Fibroblast of skin of left quadriceps (primary cell): ENCODE measurements at regions not wholly inside any gene's neighbourhood (a gene's known extent, or its start where the extent isn't known, plus 50 kb on each side); places are given as distances from the start of the nearest gene placed in this dataset.
A peak's percentile ranks its signal among the peaks of the same experiment; 100 is the strongest.

Source experiments
- DNase-seq, 2 experiments: peaks; one replicate each; pipeline ENCODE4 v3.0.0-alpha.2; 2013; ENCODE audit warnings: low read depth in 2 of 2

DNA sequence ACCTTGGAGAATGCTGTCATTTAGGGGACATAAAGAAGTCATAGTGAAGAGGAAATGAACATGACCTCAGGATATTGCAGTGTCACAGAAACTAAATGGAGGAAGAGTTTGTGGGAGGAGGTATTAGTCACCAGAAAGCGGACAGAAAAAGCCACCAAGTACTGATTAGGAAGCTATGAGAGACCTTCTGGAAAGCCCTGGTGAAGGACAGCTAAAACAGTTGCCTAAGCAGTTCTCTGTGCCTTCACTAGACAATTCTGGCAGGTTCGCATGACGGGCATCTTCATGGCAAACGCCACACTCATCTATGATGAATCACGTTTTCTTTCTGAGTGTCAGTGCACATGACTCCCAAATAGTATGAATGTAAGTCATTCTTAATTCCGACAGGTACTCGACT, 325.8 kb downstream of the C11orf87 start:
- no peak for DNase-seq

DNA sequence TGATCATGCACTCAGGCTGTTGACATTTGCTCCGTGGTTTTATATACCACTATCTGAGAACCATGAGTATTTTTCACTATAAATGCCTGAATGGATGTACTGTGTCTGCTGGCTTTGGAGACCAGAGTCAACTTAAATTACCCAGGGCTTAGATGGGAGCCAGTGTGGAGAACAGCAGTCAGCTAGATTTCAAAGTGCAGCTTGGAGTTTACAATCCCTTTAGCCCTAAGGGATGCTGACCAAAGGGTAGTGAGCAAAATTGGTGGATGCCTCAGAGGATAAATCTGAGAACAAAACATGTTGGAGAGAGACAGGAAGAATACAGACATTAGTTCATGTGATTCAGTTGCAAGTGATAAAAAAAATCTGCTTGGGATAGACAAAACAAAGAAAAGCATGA, 327.5 kb downstream of the C11orf87 start:
- DNase-seq, result no peak

DNA sequence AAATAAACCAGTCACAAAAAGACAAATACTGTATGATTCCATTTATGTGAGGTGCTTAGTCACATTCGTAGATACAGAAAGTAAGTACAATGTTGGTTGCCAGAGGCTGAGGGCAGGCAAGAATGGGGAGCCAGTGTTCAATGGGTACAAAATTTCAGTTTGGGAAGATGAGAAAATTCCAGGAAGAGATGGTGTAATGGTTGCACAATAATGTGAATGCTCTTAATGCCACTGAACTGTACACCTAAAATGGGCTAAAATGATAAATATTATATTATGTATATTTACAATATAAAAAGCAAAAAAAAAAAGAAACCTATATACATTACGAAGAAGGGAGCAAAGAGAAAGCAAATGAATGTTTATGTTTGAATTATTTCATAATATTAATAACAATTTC, 329.0 kb downstream of the C11orf87 start:
- DNase-seq, result no peak

DNA sequence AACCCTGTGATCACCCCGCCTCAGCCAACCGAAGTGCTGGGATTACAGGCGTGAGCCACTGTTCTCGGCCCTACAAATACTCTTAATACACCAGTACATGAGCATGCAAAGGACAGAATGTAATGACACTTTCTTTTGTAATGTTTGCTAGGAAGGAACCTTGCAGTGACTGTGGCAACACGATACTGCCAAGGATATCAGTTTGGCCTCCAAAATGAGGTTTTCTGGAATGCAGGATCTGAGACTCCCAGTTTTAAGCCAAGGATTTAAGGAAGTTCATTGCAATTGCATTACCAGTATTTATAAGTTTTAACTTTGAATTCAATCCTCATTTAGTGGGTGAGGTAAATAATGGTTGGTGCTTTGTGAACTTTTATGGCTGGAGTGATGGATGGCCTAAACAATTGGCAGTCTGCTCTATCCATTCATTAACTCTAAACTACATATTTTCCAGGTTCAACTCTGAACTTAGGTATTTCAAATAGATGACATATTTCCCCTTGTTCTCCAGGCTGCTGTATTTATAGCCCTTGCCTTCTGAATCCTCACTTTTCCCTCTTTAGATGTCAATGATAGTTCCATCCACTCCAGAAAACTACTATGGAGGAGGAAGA, 330.3 kb downstream of the C11orf87 start:
- no peak for DNase-seq

DNA sequence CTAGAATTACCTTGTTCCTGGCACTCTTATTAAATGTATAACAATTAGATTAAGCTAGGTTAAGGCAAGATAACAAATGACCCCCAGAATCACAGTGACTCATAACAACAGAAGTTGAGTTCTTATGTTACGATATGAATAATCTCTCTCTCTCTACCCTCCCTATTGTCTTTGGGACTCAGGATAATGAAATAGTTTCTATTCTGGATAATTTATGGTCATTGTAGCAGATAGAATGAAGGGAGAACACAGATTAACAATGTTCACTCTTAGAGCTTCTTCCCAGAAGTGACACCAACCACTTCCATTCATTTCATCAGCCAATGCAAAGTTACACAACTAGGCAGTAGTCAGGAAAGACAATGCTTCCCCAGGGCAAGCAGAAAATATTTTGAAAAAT, 334.5 kb downstream of the C11orf87 start:
- DNase-seq, result no peak

DNA sequence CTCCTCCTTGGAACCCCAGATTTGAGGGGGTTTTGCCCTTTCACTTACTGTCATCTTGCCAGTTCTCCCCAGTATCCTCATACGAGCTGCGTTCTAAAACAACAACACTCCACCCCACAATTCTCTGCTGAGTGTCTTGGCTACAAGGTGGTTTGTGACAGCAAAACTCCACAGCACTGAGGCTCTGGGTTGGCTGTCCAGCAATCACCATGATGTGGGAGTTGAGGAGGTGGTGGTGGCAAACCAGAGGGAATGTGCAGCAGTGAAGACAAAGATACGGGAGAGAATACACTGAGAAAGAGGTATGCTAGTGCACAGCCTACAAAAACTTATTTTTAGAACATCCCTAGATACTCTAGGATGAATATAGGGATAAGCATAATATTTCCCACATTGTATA, 335.0 kb downstream of the C11orf87 start:
- no peak for DNase-seq

DNA sequence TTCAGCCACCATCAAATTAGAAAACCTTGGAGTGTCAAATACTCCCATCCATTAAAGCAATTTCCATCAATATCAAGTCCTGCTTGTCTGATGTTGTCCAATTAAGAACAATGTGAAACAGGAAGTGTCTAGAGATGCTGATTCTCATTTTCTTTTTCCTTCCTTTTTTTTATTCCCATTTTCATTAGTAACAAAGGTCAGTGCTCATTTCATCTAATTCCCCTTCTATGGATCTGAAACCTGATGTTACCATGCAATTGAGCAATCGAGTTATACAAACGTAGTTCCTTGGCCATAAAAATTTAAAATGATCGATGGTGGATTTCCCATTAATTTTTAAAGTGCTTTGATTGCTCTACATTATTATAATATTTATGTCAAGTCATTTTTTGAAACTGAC, 330.6 kb upstream of the ZC3H12C start:
- no peak for DNase-seq

DNA sequence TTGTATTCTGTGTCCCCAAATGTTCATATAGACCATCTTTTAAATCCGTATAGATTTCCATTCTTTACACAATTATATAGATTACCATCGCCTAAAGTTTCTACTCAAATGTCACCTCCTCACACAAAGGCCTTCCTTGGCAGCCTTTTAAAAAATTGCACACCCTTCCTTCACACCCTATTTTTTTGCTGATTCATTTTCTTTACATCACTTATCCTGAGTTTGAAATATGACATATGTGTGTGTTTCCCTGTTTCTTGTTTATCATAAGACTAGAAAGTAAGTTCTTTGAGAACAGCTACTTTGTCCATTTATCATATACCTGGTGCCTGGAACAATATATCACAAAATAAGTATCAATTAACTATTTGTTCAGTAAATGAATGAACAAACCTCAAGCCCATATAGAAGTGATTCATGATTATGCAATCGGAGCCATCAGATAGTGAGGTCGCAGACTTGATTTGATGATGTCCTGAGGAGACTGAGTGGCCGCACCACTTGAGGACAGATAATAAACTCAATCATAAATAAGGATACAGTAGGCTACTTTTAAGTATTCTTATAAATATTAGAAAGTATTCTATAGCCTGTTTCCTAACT, 327.4 kb upstream of the ZC3H12C start:
- no peak for DNase-seq

DNA sequence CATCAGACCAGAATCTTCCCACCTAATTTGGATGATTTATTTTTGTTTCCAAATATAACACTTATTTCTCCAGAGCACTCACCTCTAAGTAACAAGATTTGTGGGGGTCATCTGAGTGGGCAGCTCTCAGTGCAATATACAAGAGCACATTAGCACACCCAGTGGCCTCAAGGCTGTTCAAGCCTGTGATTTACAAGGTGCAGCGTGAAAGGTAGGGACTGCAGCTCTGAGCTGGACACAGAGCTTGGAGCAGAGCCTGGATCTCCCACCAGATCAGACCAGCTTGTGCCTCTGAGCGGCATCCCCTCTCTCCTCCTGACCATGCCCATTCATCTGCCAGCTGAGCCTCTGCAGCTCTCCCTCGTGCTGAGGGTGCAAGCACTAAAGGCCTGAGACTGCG, 323.3 kb upstream of the ZC3H12C start:
- DNase-seq, result no peak

DNA sequence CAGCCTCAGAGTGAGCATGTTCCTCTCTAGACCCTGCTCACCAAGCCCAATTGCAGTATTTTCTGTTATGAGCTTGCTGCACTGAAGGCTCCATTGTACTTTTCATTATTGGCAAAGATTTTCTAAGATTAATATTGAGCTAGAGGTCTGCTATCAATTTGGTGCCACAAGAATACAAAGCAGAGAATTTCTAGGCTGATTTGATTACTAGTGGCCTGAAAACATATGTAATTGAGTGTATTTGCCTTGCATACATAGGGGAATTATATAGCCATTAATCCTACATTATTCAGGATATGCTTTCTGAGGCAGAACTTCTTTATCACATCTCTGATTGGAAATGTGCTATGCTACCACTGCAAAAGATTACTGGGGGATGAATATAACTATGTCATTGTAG, 322.9 kb upstream of the ZC3H12C start:
- DNase-seq, result no peak

DNA sequence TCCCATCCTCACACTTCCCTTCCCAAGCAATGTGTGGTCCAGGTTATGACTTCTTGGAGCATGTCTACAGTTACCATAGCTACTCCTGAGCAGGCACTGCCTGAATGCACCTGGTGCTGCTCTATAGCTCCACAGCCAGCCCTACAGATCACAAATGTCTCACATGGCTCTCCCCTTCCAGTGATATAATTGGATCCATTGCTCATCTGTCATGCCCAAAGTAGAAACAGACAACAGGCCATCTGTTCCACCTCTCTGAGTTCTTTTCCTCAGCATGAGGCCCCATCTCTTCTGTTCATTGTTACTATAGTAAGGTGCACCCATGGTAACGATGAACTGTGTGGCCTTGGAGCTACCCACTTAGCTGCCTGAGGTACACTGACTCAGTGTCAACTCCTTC, 320.3 kb upstream of the ZC3H12C start:
- no peak for DNase-seq

DNA sequence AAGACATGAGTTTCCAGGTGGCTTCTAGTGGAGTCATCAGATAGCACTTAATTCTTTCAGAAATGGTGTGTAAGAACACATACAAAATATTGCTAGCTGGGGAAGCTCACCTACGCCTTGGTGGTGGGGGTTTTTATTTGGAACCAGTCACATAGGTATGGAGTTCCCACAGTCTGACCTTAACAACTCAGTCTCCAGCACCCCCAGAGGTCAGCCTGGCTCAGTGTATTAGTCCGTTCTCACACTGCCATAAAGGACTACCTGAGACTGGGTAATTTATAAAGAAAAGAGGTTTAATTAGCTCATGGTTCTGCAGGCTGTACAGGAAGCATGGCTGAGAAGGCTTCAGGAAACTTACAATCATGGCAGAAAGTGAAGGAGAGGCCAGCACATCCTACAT, 317.5 kb upstream of the ZC3H12C start:
- no peak for DNase-seq

DNA sequence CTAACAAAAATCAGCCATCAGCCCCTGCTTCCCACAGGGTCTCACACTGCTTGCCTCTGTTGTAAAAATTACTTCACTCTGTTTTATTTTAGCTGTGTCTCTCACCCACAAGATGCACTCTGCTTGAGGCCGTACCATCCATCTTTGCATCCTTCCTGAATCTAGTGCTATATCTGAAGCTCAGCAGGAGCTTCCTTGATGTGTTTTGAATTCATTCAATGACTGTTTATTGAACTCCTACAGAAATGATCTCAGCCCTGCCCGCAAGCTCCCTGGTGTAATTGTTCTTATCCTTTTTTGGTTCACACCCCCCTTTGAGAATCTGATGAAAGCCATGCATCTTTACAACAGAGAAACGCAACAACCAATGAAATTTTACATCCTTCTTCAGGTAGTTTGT, 310.2 kb upstream of the ZC3H12C start:
- no peak for DNase-seq

DNA sequence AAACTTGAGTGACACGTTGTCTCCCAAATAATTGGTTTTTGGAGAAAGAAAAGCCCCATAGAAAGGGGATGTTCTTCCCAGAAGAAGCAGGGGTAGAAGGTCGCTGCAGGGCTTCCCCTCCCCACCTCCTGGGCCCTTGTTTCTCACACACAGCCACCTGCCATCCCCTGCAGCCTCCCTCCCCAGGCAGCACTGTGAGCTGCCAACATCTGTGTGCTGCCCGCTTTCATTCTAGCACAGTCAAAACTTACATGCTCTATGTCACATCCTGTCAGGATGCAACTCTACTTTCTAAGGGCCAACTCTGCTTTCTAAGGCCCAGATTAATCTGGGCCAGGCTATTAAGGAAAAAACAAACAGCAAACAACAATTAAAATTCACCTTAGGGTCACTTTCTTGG, 309.4 kb upstream of the ZC3H12C start:
- DNase-seq, result no peak

DNA sequence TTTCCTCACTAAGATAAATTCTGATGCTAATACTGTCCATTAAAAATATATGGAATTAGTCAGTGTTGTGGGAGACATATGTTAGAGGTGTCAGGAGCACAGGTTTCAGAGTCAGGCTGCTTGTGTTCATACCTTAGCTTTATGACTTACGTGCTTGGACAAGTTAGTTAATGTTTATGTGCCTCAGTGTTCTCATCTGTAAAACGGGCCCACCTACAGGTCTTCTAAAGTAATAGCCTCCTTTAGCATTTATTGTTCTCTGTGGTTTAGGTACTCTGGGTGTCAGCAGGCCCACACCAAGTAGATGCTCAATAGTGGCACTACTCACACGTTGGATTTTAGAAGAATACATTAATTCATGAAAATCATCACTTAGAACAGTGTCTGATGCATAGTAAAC, 308.7 kb upstream of the ZC3H12C start:
- DNase-seq, result no peak

DNA sequence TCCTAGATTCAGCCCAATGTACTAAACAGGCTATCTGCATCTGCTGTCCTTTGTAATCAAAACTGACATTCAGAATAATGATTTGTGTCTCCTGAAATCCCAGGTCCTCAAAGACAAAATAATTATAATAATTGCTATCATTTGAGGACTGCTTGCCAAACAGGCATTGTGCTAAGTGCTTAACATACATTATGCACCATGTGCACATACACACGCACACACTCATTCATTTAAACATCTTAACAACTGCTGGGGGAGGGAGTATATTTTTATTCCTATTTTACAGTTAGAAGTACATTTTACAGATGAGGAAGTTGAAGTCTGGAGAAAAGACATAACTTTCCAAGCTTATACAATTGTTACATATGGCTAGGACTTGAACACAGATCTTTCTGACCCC, 308.0 kb upstream of the ZC3H12C start:
- no peak for DNase-seq

DNA sequence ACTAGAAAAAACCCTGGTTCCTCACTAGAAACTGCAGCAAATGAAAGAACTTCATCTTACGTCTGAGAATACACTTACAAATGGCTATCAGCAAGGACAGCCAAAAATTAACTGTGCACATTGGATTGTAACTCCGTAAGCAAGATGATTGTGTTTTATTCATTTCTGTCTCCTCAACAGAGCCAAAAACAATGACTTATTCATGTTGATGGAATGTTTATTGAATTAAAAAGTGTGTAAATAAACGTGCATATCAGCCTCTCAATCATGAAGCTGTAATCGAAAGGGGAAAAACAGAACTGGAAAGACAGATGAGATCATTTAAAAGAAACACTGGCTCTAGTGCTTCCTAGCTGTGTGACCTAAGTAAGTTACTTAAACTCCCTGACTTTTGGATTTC, 307.5 kb upstream of the ZC3H12C start:
- DNase-seq, result no peak

DNA sequence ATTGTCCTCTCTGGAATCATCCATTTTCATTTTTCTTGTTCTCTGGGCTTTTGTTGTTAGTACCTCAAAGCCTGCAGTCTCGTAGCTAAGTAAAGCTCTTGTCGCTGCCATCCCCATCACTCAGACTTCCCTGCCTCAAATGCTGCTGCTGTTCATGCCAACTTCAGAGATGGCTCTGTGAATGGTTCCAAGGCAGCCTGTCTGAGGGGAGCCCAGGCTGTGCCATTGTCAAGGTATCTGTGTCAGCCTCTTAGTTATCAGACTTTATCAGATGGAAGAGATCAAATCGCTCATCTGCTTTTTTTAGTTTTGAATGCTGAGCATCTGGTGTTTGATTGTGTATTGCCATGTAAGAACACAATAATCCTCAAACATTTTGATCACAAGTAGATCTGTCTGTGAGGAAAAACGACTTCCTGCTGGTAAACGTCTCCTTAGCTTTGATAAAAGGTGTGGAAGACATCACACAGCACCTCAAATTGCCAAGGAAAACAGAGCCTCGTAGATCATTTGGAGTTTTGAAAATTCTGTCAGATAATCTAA, 304.2 kb upstream of the ZC3H12C start:
- DNase-seq, result no peak

DNA sequence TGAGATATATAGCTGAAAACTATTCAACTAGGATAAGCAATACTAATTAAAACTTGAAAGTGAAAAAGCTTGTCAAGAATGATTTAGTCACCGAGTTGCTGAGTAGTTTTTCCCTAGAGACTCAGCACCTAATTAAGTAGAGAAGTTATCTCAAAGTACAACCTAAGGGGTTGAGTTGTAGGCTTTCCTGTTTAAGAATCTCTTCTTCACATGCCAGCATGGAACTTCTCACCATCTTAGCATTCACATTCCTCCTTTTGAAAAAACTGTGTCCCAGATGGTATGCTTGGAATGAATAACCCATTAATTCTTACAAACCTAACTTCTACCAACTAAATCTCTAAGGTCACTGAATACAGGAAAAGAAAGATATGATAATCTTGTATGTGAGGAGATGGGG, 303.3 kb upstream of the ZC3H12C start:
- DNase-seq, result peak; percentile 16 to 20

DNA sequence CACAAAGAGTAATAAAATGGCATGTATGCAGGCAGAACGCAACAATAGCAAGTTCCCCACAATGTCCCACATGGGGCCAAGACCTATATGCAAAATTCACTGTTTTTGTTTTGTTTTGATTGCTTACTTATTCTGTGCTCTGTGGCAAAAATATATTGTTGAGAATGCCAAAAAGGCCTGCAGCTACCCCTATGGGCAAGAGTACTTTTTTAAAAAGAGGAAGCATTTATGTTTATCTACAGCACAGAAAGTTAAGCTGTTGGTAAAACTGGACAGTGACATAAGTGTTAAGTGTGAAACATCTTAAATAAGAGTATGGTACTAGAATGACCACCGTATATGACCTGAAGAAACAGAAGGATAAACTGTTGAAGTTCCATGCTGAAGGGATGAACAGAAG, 301.9 kb upstream of the ZC3H12C start:
- DNase-seq, result no peak

DNA sequence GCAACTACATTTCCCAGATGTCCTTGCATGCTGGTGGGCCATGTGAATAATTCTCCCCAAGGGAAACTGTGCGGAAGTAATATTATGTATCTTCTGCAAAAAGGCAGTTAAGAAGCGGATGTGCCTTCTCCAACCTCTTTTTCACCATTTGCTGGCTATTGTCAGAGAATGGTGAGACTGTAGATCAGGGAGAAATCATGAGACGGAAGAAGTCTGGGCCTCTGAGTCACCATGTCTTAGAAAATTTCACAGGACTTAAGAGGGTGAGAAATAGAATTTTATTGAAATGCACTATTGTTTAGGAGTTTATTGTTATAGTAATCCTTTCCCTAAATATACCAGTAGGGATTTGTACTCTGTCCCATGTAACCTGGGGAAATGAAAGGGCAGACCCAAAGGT, 298.7 kb upstream of the ZC3H12C start:
- no peak for DNase-seq

DNA sequence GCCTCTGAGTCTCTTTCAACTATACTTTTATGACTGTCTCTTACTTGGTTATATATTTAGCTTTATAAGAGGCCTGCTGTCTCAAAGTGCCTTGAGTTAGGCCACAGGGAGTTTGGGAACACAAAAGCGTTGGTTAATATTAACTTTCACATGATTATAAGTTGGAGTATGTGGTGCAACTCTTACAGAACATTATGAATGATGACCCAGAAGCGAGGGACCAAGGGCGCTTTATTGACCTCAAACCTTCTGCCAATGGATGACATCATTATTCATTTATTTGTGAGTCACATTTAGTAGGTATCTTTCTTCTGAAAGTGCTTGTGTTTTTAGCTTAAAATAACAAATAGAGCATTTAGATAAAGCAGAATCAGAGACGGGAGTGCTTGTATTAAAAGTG, 298.0 kb upstream of the ZC3H12C start:
- no peak for DNase-seq

DNA sequence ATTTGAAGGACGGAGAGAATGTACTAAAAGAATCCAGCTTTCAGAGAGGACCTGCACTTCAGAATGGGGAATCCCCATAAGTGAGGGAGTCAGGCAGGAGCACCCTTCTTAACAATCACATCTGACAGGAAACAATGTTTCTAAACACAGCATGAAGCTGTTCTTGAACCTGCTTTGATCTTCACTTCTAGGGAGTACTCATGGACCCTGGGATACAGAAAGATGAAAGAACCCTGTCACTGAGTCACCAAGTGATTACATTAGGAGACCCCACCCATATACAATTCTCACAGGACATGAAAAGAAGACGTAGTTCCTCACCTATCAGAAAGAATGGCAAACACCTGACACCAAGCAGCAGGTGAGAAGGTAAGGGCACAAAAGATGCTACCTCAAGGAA, 296.9 kb upstream of the ZC3H12C start:
- no peak for DNase-seq

DNA sequence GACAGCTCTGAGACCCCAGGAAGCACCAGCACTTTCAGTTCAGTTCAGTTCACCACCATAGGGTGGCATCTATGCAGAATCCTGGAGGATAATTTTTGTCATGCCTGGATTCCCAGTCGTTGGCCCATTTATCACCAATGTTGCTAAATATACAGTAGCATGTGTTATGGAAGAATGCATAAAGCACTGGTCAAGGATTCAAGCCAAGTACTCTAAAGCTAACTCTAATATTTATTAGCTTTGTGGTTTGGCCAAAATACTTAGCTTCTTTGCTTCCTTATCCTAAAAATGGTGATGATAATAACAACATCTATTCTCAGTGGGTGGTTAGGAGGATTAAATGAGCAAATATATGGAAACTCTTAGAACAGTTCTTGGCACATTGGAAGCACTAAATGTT, 294.7 kb upstream of the ZC3H12C start:
- peak; percentile 17 to 25 for DNase-seq
